ENCODE measurements at regions not wholly inside any gene's neighbourhood (a gene's known extent, or its start where the extent isn't known, plus 50 kb on each side); places are given as distances from the start of the nearest gene placed in this dataset.

DNA sequence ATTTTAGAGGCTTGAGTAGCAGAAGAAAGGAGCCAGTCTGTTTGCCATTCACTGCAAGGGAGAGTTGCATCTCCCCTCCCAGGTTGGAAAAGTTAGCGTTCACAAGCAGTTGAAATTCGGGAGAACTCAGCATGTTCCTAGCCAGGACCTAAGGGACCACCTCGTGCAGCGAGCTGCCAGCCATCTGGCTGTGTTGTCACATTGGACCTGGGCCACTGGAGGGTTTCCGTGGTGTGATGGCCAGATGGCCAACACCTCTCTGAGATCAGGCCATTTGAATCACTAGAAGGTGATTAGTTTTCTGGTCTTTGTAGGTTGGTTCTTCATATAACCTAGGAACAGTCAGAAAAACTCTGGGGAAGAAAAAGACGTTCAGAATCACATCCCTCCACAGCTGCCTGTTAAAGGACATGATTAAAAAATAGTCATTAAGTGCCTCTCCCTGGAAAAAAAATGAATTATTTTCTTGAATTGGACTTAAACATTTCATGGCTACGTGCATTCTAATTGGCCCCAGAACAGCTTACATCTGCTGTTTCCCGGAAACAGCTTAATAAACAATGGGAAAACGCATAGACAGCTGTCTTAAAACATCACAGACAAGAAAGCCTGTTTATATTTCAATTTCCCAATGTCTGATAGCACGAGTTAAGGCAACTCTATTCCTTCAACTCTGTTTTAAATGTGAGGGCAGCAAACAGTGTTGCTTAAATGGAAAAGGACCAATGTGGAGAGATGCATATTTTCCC lies 303.9 kb downstream of the TENT4A start:
- peaks cover 21% of the 10 kb centered on the region for H3K9me3 Mint-ChIP-seq (ENCODE audit: unreplicated experiment)
- no peak for TF ChIP-seq CTCF (IDR thresholded peaks at IDR 0.05)
- no peaks in the 10 kb centered on the region for H3K36me3 Mint-ChIP-seq (ENCODE audit: unreplicated experiment)
- H3K4me1 Mint-ChIP-seq (ENCODE audit: unreplicated experiment) = no peaks in the 10 kb centered on the region
- no peak for DNase-seq (ENCODE audit: extremely low spot score, unreplicated experiment)
- H3K27me3 Mint-ChIP-seq (ENCODE audit: unreplicated experiment) = no peaks in the 10 kb centered on the region
- no peak overlapping the region for H3K4me3 Mint-ChIP-seq (ENCODE audit: unreplicated experiment)
- no peak overlapping the region for H3K27ac Mint-ChIP-seq (ENCODE audit: unreplicated experiment)

GRCh38 chr5:7018198-7018597 lies 305.0 kb downstream of the TENT4A start:
- Mint-ChIP-seq H3K4me3 (ENCODE audit: unreplicated experiment) (no peak overlapping the region), H3K36me3 (ENCODE audit: unreplicated experiment) (no peaks in the 10 kb centered on the region), H3K27ac (ENCODE audit: unreplicated experiment) (no peak overlapping the region), H3K9me3 (ENCODE audit: unreplicated experiment) (peaks cover 21% of the 10 kb centered on the region), H3K4me1 (ENCODE audit: unreplicated experiment) (no peaks in the 10 kb centered on the region), H3K27me3 (ENCODE audit: unreplicated experiment) (no peaks in the 10 kb centered on the region)
- TF ChIP-seq CTCF (IDR thresholded peaks at IDR 0.05) = no peak
- no peak for DNase-seq (ENCODE audit: extremely low spot score, unreplicated experiment)

DNA sequence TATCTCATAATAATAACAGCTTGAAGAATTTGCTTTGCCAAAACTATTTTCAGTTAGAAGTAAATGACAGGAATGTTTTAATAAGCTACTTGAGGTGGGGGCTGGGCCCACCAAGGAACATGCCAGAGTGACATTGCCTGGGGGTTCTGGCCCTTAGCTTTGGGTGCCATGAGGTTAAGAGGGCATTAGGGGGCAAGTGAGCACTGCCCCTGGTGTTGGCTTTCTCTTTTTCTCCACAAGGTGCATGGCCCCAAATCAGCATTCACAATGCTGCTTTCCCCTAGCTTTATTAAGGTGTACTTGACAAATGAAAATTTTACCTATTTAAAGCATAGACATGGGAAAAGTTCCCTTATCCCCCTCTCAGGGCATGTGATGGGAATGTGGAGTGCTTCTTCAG lies 305.4 kb downstream of the TENT4A start:
- no peak overlapping the region for H3K4me3 Mint-ChIP-seq (ENCODE audit: unreplicated experiment)

DNA sequence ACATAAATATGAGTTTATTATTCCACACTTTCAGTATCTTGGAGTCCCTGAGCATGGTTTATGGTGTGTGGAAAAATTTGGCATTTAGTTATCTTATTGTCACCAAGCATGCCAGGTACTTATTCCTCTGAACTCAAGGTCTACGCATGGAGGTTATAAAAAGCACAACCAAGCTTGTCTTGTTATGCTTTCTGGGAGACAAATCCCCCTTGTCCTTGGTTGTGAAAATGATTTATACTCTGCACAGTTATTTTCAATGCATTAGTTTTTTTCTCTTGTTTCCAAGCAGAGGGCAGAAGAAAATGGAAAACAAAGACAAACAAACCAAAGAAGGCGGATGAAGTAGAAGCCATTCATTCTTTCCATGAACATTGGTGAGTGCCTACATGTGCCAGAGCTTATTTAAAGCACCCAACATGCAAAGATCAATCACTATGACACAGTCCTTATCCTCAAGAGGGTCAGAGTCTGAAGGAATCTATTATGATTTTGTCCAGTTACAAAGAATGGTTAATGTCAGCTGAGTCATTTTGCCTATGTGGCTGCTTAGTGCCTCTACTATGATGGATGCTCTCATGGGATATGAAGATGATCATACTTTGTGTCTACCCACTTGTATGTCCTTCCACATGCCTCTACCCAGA lies 323.1 kb downstream of the TENT4A start:
- H3K4me1 Mint-ChIP-seq (ENCODE audit: unreplicated experiment) = no peaks in the 10 kb centered on the region
- H3K27ac Mint-ChIP-seq (ENCODE audit: unreplicated experiment) = no peak overlapping the region
- H3K27me3 Mint-ChIP-seq (ENCODE audit: unreplicated experiment) = no peaks in the 10 kb centered on the region
- TF ChIP-seq CTCF (IDR thresholded peaks at IDR 0.05) = no peak
- H3K4me3 Mint-ChIP-seq (ENCODE audit: unreplicated experiment) = no peak overlapping the region
- H3K36me3 Mint-ChIP-seq (ENCODE audit: unreplicated experiment) = no peaks in the 10 kb centered on the region
- no peak for DNase-seq (ENCODE audit: extremely low spot score, unreplicated experiment)
- peaks cover 17% of the 10 kb centered on the region for H3K9me3 Mint-ChIP-seq (ENCODE audit: unreplicated experiment)

More for the DNA sequence above, 305.4 kb downstream of the TENT4A start:
- H3K9me3 Mint-ChIP-seq (ENCODE audit: unreplicated experiment) = peaks cover 23% of the 10 kb centered on the region
- H3K36me3 Mint-ChIP-seq (ENCODE audit: unreplicated experiment) = no peaks in the 10 kb centered on the region
- no peaks in the 10 kb centered on the region for H3K27me3 Mint-ChIP-seq (ENCODE audit: unreplicated experiment)
- no peak overlapping the region for H3K27ac Mint-ChIP-seq (ENCODE audit: unreplicated experiment)
- H3K4me1 Mint-ChIP-seq (ENCODE audit: unreplicated experiment) = no peaks in the 10 kb centered on the region
- TF ChIP-seq CTCF (IDR thresholded peaks at IDR 0.05) = no peak
- no peak for DNase-seq (ENCODE audit: extremely low spot score, unreplicated experiment)

DNA sequence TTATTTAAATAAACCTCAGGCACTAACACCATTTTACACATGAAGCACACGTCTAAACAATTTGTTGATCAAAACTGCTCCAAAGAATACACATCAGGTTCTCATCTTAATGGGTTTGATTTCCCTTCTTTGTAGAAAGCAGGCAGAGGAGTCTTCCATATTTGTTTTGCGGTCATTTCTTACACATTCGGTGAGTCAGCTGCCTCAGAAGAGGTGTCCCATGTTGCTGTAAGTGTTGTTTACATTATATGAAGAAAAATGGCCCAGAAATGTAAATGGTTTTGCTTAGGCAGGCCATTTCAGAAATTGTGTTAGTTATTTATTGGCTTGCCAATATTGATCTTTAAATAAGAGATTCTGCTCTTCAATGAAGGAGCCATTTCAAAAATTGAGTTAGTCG lies 325.8 kb downstream of the TENT4A start:
- H3K27me3 Mint-ChIP-seq (ENCODE audit: unreplicated experiment) = no peaks in the 10 kb centered on the region
- H3K9me3 Mint-ChIP-seq (ENCODE audit: unreplicated experiment) = peaks cover 34% of the 10 kb centered on the region
- no peak overlapping the region for H3K27ac Mint-ChIP-seq (ENCODE audit: unreplicated experiment)
- no peaks in the 10 kb centered on the region for H3K36me3 Mint-ChIP-seq (ENCODE audit: unreplicated experiment)
- H3K4me1 Mint-ChIP-seq (ENCODE audit: unreplicated experiment) = no peaks in the 10 kb centered on the region
- no peak overlapping the region for H3K4me3 Mint-ChIP-seq (ENCODE audit: unreplicated experiment)
- no peak for TF ChIP-seq CTCF (IDR thresholded peaks at IDR 0.05)
- no peak for DNase-seq (ENCODE audit: extremely low spot score, unreplicated experiment)
